HG03558 (cell line): ENCODE measurements at regions not wholly inside any gene's neighbourhood (a gene's known extent, or its start where the extent isn't known, plus 50 kb on each side); places are given as distances from the start of the nearest gene placed in this dataset.
"Not testable (repeated sequence)": the region's sequence is repeated elsewhere in the genome, so short reads cannot be mapped to it uniquely, and the experiment has no call there.

Experiments used
- ATAC-seq: cut with Tn5 transposase; IDR thresholded peaks from one replicate; pipeline ENCODE4 v1.9.1; 2021; ENCODE audit warnings: moderate number of reproducible peaks; ENCODE audit not compliant: unreplicated experiment; ENCODE audit errors: extremely low read depth

DNA sequence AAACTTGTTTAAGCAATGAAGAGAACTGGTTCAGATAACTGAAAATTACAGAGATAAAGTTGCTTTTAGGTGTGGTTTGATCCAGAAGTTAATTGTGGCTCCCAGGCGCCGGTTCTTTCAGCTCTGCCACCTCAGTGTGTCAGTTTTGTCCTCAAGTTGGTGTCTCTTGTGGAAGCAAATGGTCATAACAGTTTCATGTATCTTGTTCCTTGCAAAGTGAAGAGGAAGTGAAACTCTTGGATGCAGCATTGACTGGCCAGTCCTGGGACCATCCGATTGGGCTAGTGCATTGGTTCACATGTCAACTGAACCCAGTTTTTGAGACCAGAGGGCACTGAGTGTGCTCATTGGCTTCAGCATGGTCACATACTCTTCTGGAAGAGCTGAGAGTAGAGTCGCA, 181.4 kb upstream of the GRM7 start:
- no peak for ATAC-seq

DNA sequence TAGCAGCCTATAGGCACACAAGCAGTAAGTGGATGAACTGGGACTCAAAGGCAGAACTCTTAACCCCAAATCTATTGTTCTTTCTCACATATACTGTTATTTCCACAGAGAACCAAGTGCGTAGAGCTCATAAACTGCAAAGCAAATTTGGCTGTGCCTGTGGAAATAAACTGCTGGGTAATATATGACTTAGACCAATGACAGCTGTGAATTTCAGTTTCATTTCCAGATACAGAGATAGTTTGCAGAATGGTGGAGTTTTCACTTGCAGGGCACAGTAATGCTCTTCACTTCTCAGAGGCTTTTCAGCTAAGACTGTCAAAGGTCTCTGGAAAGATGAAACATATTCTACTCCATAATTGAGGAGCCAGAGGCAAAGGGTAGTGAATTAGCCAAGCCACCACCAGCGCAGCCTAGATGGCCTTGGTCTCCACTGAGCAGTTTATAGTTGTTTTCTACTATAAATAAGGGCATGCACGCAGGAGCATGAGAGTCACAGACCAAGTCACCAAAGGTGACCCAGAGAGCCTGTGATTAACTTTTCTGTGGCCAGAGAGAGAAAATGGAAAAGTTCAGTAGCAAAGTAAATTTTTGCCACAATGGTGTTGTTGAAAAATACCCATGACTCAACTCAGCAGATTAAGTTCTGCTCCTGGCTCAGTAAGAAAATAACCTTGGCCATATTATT, 180.7 kb upstream of the GRM7 start:
- peak; percentile 91 for ATAC-seq

DNA sequence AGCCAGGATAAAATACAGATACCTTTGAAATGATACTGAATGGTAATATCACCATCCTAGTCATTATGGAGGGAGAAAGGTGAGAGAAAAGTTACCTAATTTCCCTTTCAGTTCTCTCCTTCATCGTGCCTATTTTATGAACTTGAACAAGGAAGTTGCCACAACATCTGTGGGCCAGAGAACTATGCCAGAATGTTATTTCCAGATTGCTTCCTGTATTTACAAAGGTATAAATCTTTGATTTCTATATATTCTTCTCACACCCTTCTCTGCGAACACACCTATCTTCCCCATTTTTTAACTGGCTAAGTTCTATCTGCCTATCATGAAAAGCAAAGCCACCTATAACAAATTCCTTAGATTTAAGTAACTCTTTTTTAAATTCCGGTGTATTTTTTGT, 163.6 kb upstream of the GRM7 start:
- ATAC-seq: no peak

DNA sequence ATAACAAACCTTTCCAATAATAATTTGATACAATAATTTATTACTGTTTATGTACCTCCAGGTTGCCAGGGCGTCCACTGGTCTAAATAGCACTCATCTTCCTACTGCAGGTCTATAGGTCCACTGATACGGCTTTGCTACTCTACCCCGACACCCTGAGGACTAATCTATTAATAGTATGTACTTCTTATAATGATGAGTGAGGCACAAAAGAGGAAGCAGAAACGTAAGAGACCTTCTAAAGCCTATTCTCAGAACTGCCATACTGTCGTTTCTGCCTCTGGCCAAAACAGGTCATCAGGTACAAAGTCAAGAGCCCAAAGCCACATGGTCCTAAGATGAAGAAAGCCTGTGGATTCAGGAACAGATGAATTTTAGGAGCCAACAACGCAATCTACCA, 163.2 kb upstream of the GRM7 start:
- ATAC-seq: no peak

DNA sequence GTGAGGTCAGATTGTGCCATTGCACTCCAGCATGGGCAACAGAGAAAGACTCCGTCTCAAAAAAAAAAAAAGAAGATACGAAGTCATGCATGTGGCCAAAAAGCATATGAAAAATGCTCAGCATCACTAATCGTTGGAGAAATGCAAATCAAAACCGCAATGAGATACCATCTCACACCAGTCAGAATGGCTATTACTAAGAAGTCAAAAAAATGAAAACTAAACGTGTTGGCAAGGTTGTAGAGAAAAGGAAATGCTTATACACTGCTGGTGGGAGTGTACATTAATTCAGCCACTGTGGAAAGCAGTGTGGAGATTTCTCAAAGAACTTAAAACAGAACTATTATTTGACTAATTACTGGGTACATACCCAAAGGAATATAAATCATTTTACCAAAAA, 156.1 kb upstream of the GRM7 start:
- ATAC-seq: not testable (repeated sequence)

DNA sequence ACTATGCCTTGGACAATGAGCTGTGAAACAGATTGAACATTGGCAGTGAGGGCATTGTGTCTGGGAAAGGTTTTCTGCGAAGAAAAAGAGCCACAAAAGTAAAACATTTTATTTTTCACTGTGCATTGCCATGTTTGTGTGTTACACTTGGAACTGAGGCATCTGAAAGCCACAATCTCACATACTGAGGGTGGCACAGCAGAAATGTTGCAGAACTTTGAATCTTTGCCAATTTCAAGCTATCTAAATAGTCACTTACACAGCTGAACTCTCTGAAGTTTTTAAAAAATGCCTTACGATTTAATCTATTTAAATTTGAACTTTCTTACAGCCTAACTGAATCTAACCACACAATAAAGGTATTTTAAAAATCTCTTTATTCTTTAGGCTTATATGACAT, 154.1 kb upstream of the GRM7 start:
- no peak for ATAC-seq

DNA sequence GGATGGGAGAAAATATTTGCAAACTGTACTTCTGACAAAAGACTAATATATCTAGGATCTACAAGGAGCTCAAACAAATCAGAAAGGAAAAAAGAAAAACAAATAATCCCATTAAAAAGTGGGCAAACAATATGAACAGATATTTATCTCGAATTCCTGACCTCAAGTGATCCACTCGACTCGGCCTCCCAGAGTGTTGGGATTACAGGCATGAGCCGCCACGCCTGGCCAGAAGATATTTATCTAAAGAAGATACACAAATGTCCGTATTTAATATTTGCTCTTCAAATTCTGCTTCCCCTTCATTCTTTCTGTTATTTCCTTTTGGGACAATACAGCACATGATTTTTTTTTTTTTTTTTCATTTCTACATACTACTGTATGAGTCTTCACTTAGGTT, 151.7 kb upstream of the GRM7 start:
- ATAC-seq: no peak

DNA sequence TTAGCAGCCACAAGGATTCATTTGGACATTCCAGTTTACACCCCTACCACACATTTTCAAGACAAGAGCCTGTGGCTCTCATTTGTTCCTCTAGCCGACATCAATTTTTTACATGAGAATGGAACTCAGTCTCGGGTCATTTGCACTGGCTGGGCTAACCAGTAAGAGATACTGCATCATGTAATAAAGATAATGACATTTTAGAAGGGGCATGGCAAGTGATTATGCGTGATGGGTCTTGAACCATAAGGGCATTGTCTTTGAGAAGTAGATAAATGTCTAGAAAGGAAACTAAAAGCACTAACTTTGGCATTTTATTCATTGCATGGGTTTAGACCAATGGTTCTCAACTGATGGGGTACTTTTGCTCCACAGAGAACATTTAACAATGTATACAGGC, 146.0 kb upstream of the GRM7 start:
- ATAC-seq: no peak

DNA sequence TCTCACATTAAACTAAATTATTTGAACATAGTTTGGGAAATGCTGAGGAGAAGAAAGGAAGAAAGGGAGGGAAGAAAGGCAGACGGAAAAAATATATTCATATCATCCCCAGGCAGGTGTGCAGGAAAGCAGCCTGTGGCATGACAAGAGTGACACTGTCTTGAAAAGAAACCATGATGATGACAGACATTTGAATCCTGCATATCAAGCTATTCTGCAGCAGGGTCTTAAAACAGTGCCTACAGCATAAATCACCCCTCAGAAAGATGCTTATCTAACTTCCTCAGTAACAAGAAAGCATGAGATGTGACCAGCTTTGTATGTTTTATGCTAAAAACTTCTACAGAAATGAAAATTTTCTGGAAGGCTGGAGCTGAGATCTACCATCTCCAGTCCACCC, 144.5 kb upstream of the GRM7 start:
- no peak for ATAC-seq

DNA sequence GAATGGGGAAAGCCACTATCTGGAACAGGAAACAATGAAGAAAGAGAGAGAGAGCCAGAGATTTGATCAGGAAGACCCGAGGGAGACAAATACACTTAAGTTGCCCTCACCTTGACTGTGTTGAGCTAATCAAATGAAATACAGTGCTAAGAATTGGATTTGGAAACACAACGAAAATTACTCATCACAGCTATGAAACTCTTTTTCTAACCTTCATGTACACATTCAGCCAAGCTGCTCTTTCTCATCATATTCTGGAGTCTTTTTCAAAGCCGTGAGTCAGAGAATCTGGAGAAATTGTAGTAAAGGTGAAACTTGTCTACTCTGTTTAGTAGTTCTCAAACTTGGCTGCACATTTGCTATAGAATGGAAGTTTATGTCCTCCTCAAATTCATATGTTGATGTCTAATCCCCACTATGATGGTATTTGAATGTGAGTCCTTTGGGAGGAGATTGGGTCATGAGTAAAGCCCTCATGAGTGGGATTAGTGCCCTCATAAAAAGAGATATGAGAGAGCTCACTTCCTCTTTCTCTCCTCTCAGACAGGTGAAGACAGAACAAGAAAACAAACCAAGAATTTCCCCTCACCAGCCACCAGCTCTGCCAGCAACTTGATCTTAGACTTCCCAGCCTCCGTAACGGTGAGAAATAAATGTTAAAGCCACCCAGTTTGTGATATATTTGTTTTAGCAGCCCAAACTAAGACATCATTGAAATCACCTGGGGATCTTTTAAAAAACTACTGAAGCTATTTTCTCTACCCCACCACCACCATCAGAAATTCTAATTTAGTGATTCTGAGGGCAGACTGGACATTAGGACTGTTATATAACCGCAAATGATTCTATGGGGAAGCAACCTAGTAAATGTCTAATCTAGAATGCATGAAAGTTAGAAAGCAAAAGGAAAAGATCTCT, 143.6 kb upstream of the GRM7 start:
- ATAC-seq: peak; percentile 90

DNA sequence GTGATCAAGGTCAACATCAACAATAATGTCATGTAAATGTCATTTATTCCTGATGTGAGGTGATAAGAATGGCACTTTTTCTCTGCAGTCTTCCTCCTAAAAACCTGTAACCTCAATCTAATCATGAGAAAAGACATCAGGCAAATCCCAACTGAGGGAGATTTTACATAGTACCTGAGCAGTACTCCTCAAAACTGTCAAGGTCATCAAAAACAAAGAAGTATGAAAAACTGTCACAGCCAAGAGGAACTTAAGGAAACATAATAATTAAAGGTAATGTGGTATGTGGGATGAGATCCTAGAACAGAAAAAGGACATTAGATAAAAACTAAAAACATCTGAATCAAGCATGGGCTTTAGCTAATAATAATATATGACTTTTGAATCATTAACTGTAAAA, 140.9 kb upstream of the GRM7 start:
- ATAC-seq: no peak

DNA sequence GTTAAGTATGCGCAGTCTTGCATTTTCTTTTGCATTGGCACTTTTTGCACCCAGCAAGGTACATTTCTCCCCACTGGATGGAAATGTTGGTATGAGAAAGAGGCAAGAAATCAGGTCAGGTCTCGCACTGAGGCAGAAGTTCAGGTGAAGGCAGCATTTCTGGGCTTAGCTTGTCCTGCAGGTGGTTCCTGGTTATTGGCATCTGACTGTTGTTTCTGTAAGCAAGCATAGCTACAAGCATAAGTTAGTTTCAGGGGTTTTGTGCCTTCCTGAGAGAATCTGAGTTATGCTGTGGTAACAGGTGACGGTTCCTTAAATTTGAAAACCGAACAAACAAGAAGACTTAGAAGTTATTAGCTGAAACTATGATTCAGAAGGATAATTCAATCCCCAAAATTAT, 139.4 kb upstream of the GRM7 start:
- no peak for ATAC-seq

DNA sequence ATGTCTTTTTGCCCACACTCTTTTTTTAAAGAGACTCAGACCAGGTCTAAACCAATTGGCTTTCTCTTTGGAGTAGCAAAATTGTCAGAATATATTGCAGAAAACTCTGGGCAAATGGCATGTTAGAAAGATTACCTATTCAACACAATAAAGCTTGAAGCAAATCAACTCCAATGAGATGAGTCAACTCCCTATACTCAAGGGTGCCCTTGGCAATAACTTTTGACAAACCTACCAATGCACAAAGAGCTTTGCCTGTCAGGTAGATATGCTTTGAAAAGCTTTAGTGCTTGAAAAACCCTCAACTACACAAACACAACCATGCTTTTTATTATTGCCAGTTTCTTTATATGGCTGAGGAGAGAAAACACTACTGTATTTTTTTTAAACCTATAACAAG, 137.7 kb upstream of the GRM7 start:
- ATAC-seq: no peak

DNA sequence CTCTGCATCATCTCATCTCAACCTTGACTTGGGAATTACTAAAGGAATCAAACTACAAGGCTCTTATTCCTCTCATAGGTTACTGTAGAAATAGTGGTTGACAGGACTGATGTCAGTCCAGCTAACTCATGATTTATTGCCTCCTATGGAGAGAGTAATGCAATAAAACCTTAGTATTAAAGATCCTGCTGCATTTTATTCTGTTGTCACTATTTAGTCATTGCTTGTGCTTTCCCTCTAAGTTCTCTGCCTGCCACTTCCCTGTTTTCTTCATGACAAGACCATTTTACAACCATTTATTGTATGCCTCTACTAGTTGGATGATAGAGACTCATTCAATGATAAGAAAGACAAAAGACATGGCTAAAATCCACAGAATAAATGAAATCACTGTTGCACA, 134.1 kb upstream of the GRM7 start:
- no peak for ATAC-seq

DNA sequence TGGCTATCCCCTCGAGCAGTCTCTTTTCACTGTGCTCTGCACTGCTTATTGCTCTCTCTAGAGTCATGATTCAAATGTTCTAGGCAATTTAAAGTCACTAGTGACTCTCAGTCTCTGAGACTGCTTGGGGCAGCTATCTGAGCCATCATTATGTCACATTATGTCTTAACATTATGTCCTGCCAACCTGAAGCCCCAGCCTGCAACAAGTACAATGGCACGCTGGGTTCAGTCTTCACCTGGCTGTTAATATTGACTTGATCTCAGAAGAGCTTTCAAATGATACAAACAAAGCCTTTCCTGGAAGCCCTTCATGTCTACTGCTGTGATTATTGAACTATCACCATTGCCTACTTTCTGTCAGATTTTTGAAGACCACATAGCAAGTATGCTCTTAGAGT, 128.1 kb upstream of the GRM7 start:
- no peak for ATAC-seq

DNA sequence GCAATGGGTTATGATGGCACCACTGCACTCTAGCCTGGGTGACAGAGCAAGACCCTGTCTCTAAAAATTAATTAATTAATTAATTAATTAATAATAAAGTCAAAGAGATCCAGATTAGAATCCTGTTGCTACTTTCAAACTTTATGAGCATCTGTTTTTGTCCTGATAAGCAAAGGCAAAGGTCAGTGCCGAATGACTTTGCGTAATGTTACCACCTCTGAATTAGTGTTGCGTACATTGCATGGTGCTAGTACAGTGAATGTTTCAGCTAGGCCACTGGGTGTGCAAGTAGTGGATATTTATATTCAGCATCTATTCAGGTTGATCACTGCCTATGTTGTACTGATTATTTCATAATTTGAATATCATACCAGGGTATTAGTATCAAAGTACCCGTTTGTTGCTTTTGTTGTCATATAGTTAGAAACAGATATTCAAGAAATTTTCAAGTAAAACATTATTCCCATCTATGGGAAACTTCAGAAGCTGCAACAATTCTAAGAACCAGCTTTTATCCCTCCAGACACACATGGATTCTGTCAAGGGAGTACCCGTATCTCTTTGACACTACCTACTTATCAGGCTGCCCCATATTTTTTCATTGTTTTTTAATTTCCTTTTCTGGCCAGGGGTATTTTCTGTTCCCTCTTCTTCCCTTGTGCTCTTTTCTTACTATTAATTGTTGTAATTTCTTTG, 127.1 kb upstream of the GRM7 start:
- no peak for ATAC-seq

DNA sequence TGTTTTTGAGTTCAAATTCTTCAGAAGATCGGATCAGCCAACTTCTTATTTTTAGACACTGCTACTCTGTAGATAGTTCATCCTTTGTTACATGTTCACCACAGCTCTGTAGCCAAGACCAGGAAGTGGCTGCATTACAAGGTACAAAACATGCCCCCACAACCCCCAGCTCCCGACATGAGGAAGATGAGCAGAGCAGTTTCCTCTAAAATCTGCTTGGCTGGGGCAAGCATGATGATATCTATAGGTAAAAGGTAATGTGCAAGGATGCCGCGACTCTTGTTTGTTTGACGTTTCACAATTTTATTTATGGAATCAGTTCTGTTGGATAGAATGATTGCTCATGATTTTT, 126.5 kb upstream of the GRM7 start:
- ATAC-seq: no peak

DNA sequence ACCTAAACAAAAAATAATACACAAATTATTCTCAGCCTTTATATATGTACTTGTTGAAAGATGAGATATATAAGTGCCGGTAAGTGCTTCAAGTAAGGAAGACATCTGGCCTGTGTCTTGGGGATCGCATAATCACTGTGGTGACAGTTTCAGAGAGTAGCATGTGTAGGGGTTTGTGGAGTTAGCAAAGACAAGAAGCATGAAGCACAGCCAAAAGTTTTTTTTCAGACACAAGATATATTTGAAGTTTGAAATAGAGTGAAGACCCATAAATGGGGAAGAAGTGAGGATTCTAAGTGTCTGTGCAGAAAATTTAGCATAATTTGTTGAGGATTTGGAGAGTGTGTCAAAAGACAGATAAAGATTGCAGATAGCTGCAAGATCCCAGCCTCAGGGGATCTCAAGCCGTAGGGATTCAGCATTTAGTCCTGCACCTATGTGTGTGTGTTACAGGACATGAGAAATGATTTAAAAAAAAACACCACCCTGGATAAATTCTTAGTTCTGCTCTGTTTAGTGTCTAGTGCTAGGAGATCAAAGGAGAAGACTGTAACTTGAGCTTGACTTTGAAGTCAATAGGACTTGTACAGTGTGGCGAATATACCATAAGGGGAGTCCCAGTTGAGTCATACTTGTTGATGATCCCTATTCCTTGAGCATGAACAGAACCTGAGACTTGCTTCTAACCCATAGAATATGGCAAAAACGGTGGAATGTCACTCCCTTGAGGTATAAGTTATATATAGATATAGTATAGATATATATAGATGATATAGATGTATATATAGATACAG, 123.9 kb upstream of the GRM7 start:
- no peak for ATAC-seq

DNA sequence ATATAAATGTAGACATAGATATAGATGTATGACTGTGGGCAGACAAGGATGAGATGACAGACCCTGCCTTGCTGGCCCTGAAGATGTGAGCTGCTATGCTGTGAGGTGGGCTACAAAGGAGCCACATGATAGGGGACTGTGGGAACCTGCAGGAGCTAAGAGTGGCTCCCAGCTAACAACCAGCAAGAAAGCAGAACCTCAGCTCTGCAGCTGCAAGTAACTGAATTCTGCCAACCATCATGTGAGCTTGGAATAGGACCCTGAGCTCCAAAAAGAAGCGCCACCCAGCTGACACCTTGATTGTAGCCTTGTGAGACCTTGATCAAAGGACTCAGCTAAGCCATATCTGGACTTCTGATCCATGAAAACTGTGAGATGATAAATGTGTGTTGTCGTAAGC, 123.3 kb upstream of the GRM7 start:
- ATAC-seq: no peak

DNA sequence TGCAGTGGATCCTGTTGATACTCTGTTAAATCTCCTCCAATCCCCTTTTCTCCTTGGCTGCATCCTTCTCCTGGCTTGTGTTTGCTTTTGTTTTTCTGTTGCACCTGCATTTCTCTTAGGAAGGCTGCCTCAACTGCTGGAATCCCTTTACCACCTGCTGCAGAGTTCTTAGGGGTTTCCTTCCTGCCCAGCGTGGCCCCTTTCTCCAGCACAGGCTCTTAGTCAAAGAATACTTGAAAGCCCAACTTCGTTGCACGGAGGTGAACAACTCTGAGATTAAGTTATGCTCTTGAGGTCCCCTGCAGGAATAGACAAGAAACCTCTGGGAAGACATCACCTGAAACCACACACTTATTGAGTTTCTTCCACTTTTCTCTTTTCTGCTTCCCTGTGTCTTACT, 121.6 kb upstream of the GRM7 start:
- ATAC-seq: no peak
